HT1080 (cell line): ENCODE measurements at regions not wholly inside any gene's neighbourhood (a gene's known extent, or its start where the extent isn't known, plus 50 kb on each side); places are given as distances from the start of the nearest gene placed in this dataset. TPM values are rescaled to one million over a fixed set of nuclear protein-coding genes. Genes with fewer than 3 reads are reported as not detected.
A peak's percentile ranks its signal among the peaks of the same experiment; 100 is the strongest.

ENCODE experiments used
- DNase-seq: peaks from one replicate; pipeline ENCODE4 v3.0.0-alpha.2; 2015; ENCODE audit warnings: low read depth
- small RNA-seq: library from RNA; depleted of rRNA; stranded (forward); fragments of <200 nt; gene quantifications from one replicate; pipeline ENCODE3, GENCODE V24; 2014

DNA sequence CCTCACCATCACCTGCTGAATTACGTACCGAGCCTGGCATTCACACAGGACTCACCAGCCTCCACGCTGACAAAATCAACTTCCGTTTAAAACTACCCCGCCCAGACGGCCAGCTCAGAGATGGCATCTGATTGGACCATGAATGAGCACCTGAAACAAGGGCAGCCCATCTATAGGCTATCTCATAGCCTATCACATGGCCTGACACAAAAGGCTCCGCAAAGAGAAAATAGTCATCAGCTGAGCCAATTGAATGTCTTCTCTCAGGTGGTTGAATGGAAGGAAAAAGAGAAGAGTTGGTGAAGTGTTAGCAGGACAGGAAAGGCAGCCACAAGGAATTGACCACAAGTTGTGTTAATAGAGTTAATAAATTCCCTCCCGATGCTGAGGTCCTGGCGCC is 50.6 kb upstream of the ZC3H12A start:
- peak; percentile 88 for DNase-seq

DNA sequence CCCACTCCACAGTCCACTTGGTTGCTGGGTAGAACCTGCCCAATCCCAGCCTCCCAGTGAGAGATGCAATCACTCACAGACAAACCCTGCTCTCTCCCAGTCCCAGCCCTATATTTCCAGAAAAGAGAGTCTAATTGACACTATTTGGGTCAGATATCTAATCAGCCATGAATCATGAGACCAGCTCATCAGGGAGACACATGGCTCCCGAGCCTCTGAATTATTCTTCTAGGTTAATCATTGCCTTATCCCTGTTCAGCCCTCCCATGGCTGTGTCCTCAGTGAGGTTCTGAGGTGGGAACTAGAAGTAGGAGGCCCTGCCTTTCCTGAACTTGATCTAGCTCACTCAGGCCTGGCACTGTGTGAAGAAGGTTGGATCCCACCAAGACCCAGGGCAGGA is 49.9 kb upstream of the ZC3H12A start:
- DNase-seq: no peak

Small RNA genes in the stretch of these regions (small RNA-seq; reads per million reads assigned to genes)
- gene MIR4255 (not detected), gene RNA5SP43 (not detected), gene RNU6-636P (not detected), gene RPS29P6 (not detected)
